Urothelium cell line (cell line): ENCODE measurements at regions not wholly inside any gene's neighbourhood (a gene's known extent, or its start where the extent isn't known, plus 50 kb on each side); places are given as distances from the start of the nearest gene placed in this dataset.

Experiments used
- DNase-seq: peaks from one replicate; pipeline ENCODE4 v3.0.0; 2011; ENCODE audit warnings: low spot score, mixed read lengths
- FAIRE-seq: peaks from 2 replicates; lab custom pipeline; 2011; peaks lifted over from hg19 to GRCh38; lab: Jason Lieb, UNC

- no peak for FAIRE-seq
- DNase-seq: no peak
Measured at GRCh38 chr13:26967119-26968038, 204.2 kb downstream of the USP12 start.

GRCh38 chr13:26966701-26967080 is 204.9 kb downstream of the USP12 start:
- DNase-seq: no peak
- FAIRE-seq: no peak

- no peak for FAIRE-seq
- DNase-seq: no peak
Measured at GRCh38 chr13:26965952-26966700, 205.5 kb downstream of the USP12 start.

GRCh38 chr13:26964278-26965250 is 204.0 kb upstream of the GPR12 start:
- peak; percentile 5 for FAIRE-seq
- DNase-seq: peak; percentile 64

- no peak for FAIRE-seq
- no peak for DNase-seq
Measured at GRCh38 chr13:26962671-26963070, 202.1 kb upstream of the GPR12 start.

GRCh38 chr13:26961890-26962615 is 201.5 kb upstream of the GPR12 start:
- no peak for FAIRE-seq
- no peak for DNase-seq

GRCh38 chr13:26957182-26957581 is 196.6 kb upstream of the GPR12 start:
- DNase-seq (no peak), FAIRE-seq (no peak)

- DNase-seq: no peak
- FAIRE-seq: no peak
Measured at GRCh38 chr13:26956522-26957142, 196.0 kb upstream of the GPR12 start.

GRCh38 chr13:26954976-26955375 is 194.4 kb upstream of the GPR12 start:
- DNase-seq (no peak), FAIRE-seq (no peak)

GRCh38 chr13:26953291-26953690 is 192.7 kb upstream of the GPR12 start:
- FAIRE-seq (no peak), DNase-seq (no peak)

GRCh38 chr13:26952551-26953143 is 192.1 kb upstream of the GPR12 start:
- DNase-seq (no peak), FAIRE-seq (no peak)

- FAIRE-seq: no peak
- DNase-seq: no peak
Measured at GRCh38 chr13:26951581-26952177, 191.1 kb upstream of the GPR12 start.

- FAIRE-seq (no peak), DNase-seq (no peak)
Measured at GRCh38 chr13:26950968-26951367, 190.4 kb upstream of the GPR12 start.

- DNase-seq (no peak), FAIRE-seq (no peak)
Measured at GRCh38 chr13:26950546-26950945, 190.0 kb upstream of the GPR12 start.

GRCh38 chr13:26949701-26950502 is 189.3 kb upstream of the GPR12 start:
- DNase-seq (no peak), FAIRE-seq (no peak)

- DNase-seq: no peak
- FAIRE-seq: no peak
Measured at GRCh38 chr13:26948353-26948752, 187.8 kb upstream of the GPR12 start.

GRCh38 chr13:26946684-26947343 is 186.2 kb upstream of the GPR12 start:
- no peak for FAIRE-seq
- DNase-seq: peak; percentile 38

GRCh38 chr13:26943748-26944147 is 183.2 kb upstream of the GPR12 start:
- no peak for FAIRE-seq
- no peak for DNase-seq
